NOMO-1 treated with dmso at 0.1 percent for 144 hours (cell line): ENCODE measurements at regions not wholly inside any gene's neighbourhood (a gene's known extent, or its start where the extent isn't known, plus 50 kb on each side); places are given as distances from the start of the nearest gene placed in this dataset.

Experiments used
- DNase-seq: peaks from one replicate; lab custom pipeline; 2025; ENCODE audit not compliant: unreplicated experiment; lab: John Stamatoyannopoulos, UW

DNA sequence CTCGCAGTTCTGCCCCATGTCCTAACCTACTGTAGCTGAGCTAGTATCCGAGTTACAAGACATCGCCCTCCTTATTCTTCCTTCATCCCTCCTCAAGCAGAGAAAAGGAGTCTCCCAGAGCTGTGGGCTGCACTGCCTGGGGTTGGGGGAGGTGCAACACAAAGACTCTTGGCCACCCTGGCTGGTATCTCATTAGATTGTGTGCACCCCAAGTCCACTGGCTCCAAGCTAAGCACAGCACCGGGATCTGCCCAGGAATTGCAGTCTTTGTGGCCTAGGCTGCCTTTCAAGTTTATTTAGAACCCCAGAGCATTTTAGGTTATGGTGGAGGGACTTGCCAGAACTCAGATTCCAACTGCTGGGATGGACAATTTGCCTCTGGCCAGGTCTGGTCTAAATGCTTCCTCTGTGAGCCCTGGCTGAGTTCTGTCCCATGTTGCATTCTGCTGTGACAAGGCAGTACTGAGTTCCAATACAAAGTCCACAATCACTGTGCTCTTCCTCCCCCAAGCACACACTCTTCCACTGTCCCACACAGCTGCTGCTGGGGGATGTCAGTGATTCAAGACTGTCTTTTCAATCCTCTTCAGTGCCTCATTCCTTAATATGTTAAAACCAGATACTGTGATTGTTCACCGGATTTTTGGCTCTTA is 169.6 kb upstream of the CLEC14A start:
- DNase-seq = no peak

DNA sequence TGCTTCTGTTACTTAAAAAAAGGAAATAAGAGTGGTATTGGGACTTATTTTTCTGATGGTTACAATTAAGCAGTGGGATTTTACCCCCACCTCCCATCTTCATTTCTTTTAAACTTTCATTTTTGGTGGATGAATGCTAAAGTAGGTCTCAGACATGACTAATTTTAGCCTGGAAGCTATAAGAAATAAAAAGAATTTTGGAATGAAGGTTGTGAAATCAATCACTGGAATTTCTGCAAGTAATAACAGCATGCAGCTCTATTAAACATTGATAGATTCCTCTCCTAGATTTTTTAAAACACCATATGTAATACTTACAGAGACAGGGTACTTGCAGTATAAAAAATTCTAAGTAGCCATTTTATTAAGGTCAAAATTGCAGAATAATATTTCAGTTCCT is 164.2 kb upstream of the CLEC14A start:
- DNase-seq = no peak

DNA sequence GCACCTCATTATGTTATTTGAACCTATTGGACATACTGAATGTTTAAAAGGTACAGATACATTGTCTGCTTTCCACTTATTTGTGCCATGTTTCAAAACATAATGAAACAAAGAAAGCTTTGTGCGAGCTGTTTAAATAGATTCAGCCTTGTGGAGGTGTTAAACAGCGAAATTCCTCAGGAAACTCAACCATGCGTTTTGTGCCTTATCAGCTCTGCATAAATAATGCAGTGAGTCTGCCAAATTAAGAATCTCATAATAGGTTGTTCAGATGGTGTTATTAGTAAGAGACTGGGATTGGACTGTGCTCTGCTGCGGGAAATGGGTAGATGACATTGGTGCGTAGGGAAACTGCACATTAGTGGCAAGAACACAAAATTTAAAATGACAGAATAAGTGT is 163.7 kb upstream of the CLEC14A start:
- DNase-seq = no peak

DNA sequence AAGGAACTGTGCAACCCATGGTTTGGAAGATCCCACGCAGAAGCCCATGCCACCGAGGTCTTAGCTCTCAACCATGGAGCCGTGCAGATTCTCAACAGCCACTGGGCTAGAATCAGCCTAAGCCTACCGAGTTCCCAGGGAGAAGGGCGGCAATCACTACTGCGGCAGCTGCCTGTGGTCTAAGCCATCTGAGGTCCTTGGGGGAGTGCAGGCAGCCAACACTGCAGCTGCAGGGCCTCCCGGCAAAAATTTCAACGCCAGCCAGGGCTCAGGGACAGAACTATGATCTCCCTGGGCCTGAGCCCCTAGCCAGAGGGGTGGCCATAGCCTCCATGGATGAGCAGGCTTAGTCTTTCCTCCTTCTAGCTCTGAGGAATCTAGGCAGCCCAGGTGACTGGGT is 156.8 kb upstream of the CLEC14A start:
- DNase-seq = no peak

DNA sequence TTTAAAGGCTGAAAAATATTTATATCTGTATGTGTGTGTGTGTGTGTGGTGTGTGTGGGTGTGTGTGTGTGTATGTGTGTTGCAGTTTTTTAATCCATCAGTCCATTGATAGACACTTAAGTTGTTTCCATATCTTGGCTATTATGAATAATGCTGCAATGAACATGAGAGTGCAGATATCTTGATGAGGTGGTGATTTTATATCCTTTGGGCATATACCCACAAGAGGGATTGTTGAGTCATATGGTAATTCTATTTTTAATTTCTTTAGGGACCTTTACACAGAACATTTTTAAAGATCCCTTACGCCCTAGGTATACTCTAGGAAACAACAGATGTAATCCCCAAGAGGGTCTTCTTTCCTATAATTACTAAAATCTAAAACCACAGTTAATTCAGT is 154.5 kb upstream of the CLEC14A start:
- no peak for DNase-seq

DNA sequence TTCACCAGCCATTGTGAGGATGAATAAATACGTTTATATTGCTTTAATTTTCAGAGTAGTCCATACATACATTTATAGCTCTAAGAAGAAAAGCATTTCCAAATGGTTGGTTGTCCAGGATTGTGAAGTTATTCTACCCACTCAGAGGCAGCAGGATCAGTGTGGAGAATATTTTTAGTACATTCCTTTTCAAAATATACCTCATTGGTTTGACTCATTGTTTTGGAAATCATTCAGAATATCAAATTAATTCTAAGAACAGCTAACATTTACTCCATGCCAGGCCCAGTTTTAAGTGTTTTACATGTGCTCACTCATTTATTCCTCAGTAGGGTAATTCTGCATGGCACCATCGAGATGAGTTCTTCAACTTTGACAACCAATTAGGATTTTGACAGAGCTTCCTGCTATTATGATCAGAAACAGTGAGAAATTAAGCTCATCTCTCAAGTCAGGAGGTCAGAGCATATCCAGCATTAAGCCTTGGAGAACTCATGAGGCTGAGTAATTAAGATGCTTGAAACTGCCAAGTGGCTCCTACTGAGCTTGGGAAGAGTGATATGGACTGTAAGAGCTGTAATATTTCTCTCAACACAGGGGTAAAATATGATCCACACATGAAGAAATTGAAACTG is 153.3 kb upstream of the CLEC14A start:
- no peak for DNase-seq

DNA sequence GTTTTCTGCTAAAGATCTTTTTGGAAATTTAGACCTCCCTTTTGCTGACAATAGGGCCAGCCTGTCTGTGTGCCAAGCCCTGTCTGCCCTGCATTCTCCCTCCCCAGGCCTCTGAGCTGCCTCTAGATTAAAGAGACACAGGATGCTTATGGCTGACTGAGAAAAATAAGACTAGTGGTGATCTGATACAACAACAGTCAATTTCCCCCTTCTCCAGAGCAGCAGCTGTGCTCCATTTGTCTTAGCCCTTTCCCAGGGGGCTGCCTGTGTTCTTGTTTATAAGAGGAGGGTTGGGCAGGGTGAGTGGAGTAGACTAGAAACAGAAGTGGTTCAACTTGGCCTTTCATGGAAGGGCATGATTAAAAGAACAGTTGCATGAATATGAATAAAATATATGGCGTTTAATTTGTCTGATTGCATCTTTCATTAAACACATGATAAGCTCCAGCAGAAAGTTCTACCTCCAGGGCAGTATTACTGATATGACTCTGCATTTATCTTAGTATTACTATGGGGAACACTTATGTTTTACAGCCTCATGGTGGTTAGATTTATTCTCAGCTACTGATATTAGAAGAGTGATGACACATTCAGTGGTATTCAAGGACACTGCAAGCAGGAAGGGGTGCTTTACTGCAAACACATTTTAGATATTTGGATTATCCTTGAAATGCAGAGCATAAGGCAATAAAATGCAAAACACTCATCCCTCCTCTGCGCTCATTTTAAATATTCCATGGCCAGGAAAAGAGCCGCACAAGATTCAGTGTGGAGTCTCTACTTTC is 150.2 kb upstream of the CLEC14A start:
- DNase-seq = no peak

DNA sequence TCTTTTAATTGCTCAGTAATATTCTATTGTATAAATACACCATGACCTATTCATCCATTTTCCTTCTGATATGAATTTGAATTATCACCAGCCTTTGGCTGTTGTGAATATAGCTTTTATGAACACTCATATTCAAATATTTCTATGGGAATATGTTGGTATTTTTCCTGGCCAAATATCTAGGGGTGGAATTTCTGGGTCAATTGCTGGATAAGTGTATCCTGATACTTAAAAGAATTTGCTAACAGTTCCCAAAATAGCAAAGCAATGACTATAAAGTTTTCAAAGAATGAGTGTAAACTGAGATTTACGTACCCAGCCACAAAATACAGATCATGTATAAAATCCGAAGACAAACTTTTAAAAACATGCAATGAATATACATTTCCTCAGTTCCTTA is 148.7 kb upstream of the CLEC14A start:
- no peak for DNase-seq

DNA sequence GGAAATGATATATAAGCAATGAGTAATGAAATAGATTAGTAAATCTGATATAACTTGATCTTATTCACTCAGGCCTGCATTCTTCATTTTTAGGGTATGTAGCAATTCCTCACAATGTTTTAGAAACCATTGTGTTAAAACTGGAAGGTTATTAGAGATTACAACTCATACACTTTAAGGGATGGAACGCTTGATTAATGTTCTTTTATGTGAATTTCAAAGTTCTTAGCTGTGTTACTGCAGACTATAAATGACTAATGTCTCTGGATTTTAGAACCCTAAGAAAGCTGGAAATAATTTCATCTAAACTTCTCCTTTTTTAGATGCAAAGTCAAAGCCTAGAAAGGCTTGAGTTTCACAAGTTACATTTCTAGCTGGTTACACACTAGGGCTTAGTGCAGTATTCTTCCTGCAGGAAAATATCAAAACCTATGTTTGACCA is 148.2 kb upstream of the CLEC14A start:
- no peak for DNase-seq

DNA sequence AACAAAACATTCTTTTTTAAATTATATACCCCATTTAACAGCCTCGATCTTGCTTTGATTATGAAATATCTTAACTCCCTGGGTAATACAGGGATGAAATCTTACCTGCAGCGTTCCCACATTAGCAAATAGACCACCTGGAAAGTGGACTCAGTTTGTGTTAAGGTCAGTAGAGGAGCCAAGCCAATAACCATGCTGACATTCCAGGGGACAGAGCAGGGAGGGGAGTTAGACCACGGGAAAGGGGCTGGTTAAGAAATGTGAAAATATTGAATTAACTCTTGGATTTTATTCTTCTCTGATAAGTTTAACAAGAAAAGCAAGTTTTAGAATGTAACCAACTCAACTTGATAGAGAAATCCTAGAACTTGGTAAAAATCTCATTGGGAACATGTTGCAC is 144.9 kb upstream of the CLEC14A start:
- DNase-seq = no peak

DNA sequence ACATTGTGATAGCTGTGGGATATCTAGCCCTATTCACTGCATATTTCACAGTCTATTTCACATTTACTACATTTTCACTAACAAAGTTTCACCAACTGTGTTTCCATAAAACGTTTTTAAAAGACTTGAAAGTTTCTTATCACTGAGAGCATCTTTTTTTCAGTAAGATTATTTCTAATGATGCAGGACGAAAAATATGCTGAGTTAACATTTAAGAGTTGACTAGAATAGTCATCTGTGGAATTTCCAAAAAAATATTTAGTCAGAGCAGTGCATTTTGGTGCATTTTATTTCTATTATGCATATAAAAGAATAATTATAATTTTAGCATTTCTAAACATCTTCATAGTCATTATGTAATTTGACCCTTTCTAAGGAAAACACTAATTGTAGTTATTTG is 143.8 kb upstream of the CLEC14A start:
- DNase-seq = no peak

DNA sequence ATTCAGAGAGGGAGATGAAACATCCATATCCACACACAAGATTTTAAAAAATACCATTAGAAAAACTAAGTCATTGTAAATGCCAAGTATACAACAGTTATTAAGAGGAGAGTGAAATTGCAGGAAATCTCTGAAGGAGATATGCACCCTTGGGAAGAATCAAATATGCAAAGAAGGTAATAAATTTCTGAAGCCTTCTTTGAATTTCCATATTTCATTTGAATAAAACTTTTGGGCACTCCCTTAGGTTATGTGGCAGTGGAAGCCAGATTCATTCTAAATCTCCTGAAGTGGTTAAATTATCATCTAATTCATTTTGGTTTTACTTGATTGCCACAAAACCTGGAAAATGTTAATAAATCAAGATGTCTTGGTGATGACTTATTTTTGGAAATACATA is 138.9 kb upstream of the CLEC14A start:
- DNase-seq = no peak

DNA sequence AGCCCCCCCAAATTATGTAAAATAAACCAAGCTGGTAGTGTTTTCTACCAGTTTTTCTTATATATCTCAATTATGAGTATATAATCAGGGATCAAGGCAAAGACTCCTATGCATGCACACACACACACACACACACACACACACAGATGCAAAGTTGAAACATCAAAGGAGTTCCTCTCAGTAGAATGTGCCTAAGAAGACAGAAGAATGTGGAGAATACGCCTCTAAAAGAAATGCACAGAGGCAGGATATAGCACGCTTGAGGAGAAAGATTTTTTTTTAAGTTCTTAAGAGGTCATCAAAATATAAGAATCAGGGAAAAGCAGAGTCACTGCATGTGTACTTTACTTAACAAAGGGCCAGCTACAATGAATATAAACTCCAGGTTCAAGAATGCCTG is 138.2 kb upstream of the CLEC14A start:
- DNase-seq = no peak

DNA sequence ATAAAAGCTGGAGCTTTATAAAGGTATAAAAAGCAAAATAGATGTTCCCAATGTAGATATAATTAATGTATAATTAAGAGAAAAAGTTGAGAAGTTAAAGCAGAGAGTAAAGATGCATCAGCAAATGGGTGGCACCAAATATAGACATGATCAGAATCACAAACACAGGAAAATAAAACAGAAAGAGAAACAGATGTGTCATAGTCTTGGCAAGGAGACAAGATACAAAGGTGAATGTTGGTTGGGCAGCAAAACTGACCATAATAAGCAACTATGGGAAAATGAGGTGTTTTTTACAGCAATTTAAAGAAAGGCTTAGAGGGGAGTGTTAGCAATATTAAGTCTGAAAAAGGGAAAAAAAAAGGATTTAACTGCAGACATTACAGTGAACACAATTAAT is 135.4 kb upstream of the CLEC14A start:
- no peak for DNase-seq

DNA sequence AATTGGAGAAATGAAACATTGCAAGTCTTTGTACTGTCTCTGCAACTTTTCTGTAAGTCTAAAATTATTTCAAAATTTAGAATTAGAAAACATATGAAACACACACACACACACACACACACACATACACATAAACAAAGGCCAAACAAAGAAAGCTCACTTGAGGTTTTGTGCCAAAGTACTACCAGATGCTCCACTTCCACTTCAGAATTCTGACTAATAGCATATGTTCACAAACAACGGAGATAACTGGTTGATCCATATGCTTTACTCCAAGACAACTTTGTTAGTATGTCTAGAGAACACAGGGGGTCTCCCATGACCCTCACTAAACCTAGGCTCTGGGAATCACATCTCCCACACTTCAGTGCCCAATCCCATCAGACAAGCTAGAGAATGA is 133.8 kb upstream of the CLEC14A start:
- no peak for DNase-seq

DNA sequence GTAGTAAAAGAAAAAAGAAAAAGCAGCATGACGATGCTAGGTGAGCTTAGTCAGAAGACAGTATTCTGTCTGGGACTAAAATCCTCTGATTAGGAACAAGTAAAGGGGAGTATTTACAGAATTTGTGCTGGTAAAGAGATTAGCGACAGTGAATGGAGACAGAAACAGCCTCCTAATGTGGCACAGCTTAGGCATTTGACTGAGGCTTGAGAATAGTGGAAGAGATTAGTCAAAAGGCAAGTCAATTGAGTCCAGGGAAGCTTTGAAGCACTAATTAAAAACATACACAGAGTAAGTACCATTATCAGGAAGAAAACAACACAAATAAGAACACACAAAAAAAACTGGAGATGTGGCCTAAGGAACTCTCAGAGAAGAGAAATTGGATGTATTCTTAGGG is 131.9 kb upstream of the CLEC14A start:
- no peak for DNase-seq

DNA sequence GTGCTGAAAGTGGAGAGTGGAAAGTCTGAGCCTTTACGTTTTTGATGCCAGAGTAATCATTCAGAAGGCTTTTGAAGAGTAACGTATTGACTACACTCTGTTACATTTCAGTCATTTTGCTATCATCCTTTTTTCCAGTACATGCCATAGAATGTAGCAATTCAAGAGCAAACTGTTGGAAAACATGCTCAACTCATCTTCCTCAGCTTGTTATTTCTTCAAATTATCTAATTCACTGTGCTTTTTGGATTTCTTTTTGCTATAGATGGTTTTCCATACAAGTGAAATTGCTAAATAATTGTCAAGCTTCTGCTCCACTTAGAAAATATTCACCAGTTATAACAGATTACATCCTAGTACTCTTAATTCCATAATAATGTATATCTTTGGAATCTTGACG is 129.9 kb upstream of the CLEC14A start:
- no peak for DNase-seq

DNA sequence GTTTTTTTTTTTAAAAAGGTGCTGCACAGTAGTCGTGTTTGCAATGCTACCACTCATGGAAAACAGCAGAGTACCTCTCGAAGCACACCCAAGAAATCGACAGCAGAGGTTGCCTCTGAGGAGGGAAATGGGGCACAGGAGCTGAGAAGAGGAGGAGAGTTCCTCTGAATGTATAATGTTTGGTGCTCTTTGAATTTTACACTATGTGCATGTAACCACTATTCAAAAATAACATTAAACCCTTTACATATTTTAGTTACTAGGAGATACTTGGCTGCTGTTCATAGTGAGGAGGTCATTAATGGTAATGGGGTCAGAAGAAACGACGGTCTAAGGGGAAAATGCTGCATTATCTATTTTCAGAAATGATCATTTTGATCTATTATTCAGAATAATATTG is 129.4 kb upstream of the CLEC14A start:
- no peak for DNase-seq

DNA sequence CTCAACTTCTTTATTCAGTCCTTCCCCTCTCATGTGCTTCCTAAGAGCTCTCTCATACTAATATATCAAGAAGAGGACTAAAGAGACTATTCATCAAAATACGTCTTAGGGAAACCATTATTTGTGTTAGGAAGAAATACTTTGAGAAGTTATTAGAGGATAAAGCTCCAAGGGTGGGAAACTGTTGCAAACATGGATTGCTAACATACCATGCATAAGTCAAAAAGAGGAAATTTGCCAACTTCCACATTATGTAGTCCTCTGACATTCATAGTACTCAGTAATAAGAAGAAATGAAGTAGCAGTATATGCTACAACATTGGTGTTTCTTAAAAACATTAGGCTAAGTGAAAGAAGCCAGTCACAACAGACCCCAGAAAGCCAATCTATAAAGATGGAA is 128.8 kb upstream of the CLEC14A start:
- DNase-seq = no peak

DNA sequence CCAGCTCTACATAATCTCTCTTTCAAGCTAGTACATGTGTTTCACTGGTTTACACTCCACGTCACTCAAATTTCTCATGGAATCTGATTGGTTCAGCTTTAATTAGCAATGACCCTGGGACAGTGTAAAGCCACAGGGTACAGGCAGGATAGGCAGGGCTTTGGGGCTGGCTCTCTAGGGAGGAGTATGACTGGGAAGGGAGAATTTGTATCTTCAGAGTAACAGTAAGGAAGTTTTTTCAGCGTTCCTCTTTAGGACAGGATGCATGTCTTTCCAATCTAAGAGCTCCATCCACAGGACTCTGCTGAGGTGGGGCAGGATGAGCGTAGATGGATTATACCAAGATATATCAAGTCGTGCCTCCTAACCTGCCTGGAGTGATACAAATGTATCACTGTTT is 112.0 kb upstream of the CLEC14A start:
- DNase-seq = no peak

DNA sequence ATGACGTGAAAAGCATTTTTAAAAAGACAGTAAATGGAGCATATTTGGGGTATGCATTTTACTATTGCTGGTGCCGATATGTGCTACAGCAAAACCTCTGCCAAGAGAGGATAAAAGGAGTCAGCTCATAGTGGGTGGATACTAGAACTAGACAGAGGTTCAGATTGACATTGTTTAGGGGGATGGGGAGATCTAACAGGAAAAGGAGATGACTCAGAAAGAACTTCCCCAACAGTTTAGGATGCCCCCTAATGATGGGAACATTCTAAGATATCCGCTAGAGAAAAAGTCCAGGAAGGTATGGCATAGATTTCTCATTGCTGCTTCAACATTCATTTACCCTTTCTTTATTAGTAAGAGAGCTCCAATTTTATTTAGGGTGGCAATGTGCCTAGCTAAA is 110.5 kb upstream of the CLEC14A start:
- no peak for DNase-seq

DNA sequence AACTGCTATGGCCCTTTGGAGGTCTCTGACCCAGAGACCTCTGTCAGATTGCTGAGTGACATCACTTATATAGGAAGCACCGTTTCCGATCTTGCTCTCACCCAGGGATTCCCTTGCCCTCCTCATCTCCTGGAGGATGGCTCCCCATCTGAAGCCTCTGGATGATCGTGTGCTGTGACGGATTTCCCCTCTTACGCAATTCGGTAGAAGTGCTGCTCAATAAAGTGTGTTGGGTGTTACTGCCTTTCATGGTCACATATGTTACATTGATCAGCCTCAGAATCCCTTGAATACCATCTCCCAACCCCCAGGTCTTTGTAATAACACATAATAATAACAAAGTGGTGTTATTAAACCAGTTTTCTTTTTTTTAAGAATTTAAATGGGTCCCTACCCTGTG is 107.3 kb upstream of the CLEC14A start:
- no peak for DNase-seq
